SJCRH30 (cell line): ENCODE measurements at regions not wholly inside any gene's neighbourhood (a gene's known extent, or its start where the extent isn't known, plus 50 kb on each side); places are given as distances from the start of the nearest gene placed in this dataset.
"Not testable (repeated sequence)": the region's sequence is repeated elsewhere in the genome, so short reads cannot be mapped to it uniquely, and the experiment has no call there.

Experiments used
- DNase-seq, 2 experiments: peaks; one replicate each; pipeline ENCODE4 v3.0.0-alpha.2; 2015 to 2020
- H3K27ac ChIP-seq: fragments of 250-450 bp; sonication (Bioruptor Pico); 2 replicates; pipeline ENCODE4 v1.5.1; 2020; ENCODE audit warnings: mild to moderate bottlenecking, moderate library complexity
- H3K27me3 ChIP-seq: fragments of 250-450 bp; sonication (Bioruptor Pico); 2 replicates; pipeline ENCODE4 v1.5.1; 2020; ENCODE audit warnings: mild to moderate bottlenecking, moderate library complexity
- H3K36me3 ChIP-seq: fragments of 250-450 bp; sonication (Bioruptor Pico); 2 replicates; pipeline ENCODE4 v1.5.1; 2020; ENCODE audit warnings: mild to moderate bottlenecking, moderate library complexity
- H3K4me1 ChIP-seq: fragments of 250-450 bp; sonication (Bioruptor Pico); 2 replicates; pipeline ENCODE4 v1.5.1; 2020; ENCODE audit warnings: mild to moderate bottlenecking, moderate library complexity
- H3K4me3 ChIP-seq: fragments of 250-450 bp; sonication (Bioruptor Pico); 2 replicates; pipeline ENCODE4 v1.5.1; 2020; ENCODE audit warnings: mild to moderate bottlenecking, moderate library complexity
- H3K9me3 ChIP-seq: fragments of 250-450 bp; sonication (Bioruptor Pico); replicated peaks from 2 replicates; pipeline ENCODE4 v1.5.1; 2020; ENCODE audit warnings: mild to moderate bottlenecking, moderate library complexity

DNA sequence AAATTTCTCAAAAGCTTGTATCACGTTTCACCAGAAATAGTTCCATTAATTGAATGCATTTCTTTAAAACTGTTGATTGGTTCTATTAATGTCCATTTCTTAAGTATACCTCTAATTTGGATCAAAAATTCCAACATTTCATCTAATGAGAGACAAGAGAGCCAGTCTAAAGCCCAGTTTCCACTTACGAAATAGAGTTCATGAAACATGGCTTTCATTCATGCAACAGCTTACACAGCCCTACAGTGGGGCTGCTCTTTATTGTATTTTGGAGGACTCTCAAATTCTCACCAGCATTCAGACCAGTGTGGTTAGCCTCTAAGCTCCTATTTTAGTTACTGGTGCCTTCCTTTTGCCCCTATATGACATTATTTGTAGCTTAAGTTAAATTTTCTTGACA lies 566.9 kb upstream of the RGMB start:
- no peak overlapping the region for H3K4me3 ChIP-seq
- no peaks in the 10 kb centered on the region for H3K27me3 ChIP-seq
- no peak for DNase-seq
- H3K36me3 ChIP-seq = no peaks in the 10 kb centered on the region
- H3K27ac ChIP-seq = no peak overlapping the region
- H3K4me1 ChIP-seq = peaks cover 13% of the 10 kb centered on the region
- H3K9me3 ChIP-seq = no peaks in the 10 kb centered on the region

DNA sequence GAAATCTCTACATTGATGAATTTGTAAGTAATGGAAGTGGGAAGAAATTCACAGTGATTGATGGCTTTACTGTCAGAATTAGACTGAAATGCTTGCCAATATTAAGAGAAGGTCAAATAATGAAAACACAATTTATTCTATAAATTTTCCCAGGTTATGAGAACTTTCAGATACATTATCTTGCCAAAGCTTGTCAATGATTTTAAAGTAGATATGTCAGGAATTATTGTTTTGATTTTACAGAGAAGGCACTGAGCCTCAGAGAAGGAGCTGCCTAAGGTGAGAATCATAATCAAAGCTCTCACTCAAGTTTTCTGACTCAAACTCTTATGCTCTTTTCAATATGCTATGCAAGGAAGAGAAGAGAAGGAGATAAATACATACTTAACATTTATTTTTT lies 564.0 kb upstream of the RGMB start:
- Histone ChIP-seq H3K27ac (no peak overlapping the region), H3K4me3 (no peak overlapping the region), H3K9me3 (no peaks in the 10 kb centered on the region), H3K27me3 (no peaks in the 10 kb centered on the region), H3K36me3 (no peaks in the 10 kb centered on the region), H3K4me1 (peaks cover 20% of the 10 kb centered on the region)
- DNase-seq = no peak

DNA sequence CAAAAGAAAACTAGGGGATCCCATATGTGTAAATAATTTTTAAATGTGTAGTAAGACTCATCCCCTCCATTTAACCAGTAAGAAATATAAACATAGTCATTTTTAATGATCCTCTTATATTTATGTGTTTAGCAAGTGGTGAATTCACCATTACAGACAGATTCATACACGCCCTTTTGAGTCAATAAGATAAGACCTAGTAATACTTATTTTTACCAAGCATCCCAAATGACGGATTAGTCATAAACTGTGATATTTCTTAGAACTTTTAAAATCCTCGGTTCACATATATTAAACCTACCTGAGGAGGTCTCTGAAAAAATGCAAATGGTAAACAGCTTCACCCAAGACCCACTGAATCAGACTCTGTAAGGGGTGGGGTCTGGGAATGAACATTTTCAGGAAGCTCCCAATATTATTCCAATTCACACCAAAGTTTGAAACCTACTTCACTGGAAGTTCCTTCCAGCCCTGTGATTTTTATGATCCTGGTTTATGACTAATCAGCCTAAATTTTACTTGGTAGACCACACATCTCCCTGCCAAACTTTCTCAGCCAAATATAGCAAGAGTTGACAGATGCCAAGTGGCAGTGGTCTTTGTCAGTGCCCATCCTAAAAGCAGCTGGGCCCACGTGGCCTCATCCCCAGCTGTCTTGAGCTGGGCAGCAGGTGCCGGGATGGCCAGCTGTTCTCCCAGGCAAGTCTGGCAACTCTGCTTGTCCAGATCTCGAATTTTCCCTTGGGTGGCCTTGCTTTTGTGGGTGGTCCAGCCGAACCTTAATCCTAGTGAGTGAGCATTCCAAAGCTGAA lies 559.0 kb upstream of the RGMB start:
- DNase-seq = peak; percentile 98

DNA sequence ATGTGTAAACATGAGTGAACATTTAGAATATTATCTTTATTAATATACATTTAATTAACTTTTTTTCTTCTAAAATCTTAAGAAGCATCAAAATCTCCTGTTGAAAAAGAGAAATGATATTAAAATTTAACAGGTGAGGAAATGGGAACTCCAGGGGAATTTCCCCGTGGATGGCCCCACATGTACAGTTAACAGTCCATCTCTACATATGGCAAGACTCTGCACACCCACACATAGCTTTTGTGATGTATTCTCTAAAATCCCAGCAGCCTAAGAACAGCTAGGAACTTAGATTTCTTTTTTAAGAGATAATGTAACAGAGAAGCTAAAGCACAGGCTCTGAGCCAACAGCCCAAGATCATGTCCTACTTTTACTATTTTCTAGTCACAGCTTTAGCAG lies 556.3 kb upstream of the RGMB start:
- Histone ChIP-seq H3K4me1 (peaks cover 22% of the 10 kb centered on the region), H3K4me3 (no peak overlapping the region), H3K27me3 (no peaks in the 10 kb centered on the region), H3K36me3 (no peaks in the 10 kb centered on the region), H3K9me3 (no peaks in the 10 kb centered on the region), H3K27ac (no peak overlapping the region)
- no peak for DNase-seq

More for the DNA sequence above, 559.0 kb upstream of the RGMB start:
- Histone ChIP-seq H3K27ac (peak overlapping the region; percentile 56), H3K4me3 (no peak overlapping the region), H3K27me3 (no peaks in the 10 kb centered on the region), H3K9me3 (no peaks in the 10 kb centered on the region), H3K36me3 (no peaks in the 10 kb centered on the region), H3K4me1 (peaks cover 22% of the 10 kb centered on the region)

DNA sequence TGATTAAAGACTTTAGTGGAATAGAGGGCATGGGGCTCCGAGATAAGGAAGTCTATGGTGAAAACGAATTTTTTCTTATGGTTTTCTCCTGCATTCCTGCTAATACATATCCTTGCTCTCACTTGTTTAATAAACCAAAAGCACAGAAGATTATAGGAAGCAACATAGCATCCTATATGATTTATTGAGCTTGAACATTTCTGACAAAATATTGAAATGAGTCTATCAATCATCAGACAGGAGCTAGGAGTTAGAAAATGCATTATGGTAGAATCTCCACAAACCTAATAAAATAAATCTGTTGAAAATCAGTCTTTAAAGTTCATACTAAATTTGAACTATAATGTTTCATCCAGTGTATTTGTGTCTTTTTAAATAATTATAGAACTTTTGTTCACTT lies 554.6 kb upstream of the RGMB start:
- no peak for DNase-seq
- Histone ChIP-seq H3K27me3 (no peaks in the 10 kb centered on the region), H3K4me3 (no peak overlapping the region), H3K27ac (no peak overlapping the region), H3K9me3 (no peaks in the 10 kb centered on the region), H3K4me1 (peaks cover 21% of the 10 kb centered on the region), H3K36me3 (no peaks in the 10 kb centered on the region)

DNA sequence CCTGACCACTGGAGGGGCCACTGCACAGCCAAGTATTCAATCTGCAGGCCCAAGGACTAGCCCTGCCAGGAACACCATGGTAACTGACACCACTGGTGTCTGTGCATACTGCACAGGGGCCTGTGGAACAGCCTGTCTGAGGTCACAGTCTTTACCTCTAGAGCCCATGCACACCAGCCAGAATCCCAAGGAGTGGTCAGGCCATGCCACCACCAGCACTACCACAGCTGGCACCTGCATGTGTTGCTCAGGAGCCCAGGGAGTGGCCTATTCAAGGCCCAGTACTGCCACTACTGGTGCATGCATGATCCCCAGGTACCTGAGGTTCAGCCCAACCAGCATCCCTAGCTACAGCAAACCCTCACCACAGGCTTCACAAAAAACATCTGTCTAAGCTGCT lies 546.0 kb upstream of the RGMB start:
- DNase-seq = no peak

DNA sequence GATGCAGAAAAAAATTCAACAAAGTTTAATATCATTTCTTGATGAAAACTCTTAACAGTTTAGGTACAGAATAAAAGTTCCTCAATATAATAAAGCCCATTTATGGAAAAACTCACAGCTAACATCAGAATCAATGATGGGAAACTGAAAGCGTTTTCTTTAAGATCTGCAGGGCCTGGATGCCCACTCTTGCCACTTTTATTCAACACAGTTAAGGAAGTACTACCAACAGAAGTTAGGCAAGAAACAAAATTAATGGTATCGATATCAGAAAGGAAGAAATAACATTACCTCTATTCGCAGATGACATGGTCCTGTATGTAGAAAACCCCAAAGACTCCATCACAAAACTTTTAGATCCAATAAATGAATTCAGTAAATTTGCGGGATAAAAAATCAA lies 542.4 kb upstream of the RGMB start:
- H3K4me1 ChIP-seq = no peaks in the 10 kb centered on the region

More for the DNA sequence above, 546.0 kb upstream of the RGMB start:
- Histone ChIP-seq H3K4me1 (no peaks in the 10 kb centered on the region), H3K4me3 (no peak overlapping the region), H3K27me3 (no peaks in the 10 kb centered on the region), H3K27ac (no peak overlapping the region), H3K36me3 (no peaks in the 10 kb centered on the region), H3K9me3 (peaks cover 12% of the 10 kb centered on the region; the same call in 1 of the 2 replicates)

DNA sequence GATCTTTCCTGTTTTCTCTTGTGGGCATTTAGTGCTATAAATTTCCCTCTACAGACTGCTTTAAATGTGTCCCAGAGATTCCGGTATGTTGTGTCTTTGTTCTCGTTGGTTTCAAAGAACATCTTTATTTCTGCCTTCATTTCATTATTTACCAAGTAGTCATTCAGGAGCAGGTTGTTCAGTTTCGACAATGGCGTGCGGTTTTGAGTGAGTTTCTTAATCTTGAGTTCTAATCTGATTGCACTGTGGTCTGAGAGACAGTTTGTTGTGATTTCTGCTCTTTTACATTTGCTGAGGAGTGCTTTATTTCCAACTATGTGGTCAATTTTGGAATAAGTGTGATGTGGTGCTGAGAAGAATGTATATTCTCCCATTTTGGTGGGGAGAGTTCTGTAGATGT lies 535.7 kb upstream of the RGMB start:
- not testable (repeated sequence) for H3K9me3 ChIP-seq, H3K4me3 ChIP-seq, H3K36me3 ChIP-seq, H3K27me3 ChIP-seq, DNase-seq, H3K27ac ChIP-seq, H3K4me1 ChIP-seq

More for the DNA sequence above, 542.4 kb upstream of the RGMB start:
- peaks cover 12% of the 10 kb centered on the region; the same call in 1 of the 2 replicates for H3K9me3 ChIP-seq
- no peak overlapping the region for H3K27ac ChIP-seq
- no peak for DNase-seq
- H3K27me3 ChIP-seq = no peaks in the 10 kb centered on the region
- H3K4me3 ChIP-seq = no peak overlapping the region
- H3K36me3 ChIP-seq = no peaks in the 10 kb centered on the region

DNA sequence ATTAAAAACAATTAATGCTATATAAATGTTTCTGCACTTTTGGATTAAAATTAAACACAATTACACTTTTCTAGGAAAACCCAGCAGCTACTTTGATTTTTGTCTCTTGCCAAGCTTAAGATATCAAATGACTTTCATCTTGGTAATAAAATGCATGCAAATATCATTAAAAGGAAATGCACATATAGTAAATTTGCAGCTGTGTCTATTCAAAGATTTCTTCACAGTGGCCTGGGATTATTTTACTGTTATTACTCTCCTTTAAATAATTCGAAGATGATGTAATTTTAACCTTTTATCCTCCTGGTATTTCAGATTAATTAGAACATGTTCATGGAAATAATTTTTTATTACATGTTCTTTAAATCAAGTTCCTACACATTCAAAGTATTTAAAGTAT lies 529.5 kb upstream of the RGMB start:
- no peaks in the 10 kb centered on the region for H3K27me3 ChIP-seq
- no peak for DNase-seq
- no peaks in the 10 kb centered on the region for H3K36me3 ChIP-seq
- H3K9me3 ChIP-seq = peaks cover 3% of the 10 kb centered on the region; the same call in 1 of the 2 replicates
- no peak overlapping the region for H3K4me3 ChIP-seq
- H3K27ac ChIP-seq = no peak overlapping the region
- H3K4me1 ChIP-seq = no peaks in the 10 kb centered on the region

DNA sequence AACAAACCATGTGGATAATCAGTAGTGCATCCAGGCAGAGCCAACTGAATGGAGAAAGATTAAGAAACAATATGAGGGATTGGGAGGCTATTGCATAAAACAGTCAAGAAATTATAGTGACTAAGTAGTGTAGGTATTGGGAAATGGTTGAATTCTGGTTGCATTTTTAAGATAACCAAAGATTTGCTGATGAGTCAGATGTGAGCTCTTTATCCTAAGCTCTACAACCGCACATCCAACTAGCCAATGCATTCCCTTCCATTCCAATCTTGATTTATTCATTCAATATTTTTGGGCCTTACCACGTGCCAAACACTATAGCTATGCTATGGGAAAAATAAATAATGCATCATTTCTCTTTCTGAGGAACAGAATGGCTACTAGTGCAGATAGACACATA lies 524.5 kb upstream of the RGMB start:
- Histone ChIP-seq H3K36me3 (no peaks in the 10 kb centered on the region), H3K9me3 (no peaks in the 10 kb centered on the region), H3K4me3 (no peak overlapping the region), H3K27ac (no peak overlapping the region), H3K27me3 (no peaks in the 10 kb centered on the region), H3K4me1 (no peaks in the 10 kb centered on the region)
- no peak for DNase-seq

DNA sequence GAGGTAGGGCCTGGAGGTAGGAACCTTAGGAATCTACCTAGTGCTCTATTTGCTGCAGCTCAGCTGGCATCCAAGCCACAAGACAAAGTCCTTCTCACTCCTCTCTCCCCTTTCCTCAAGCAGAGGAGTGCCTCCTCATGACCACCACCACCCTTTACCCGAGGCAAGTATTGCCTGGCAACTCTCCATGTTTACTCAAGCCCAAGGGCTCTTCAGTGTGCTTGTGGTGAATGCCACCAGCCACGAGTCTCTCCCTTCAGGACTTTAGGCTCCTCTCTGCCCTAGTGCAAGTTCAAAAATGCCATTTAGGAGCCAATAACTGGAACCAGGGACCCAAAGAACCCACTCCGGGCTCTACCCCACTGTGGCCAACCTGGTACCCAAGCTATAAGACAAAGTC lies 514.5 kb upstream of the RGMB start:
- H3K4me3 ChIP-seq = no peak overlapping the region
- peak in 1 of 2 experiments; percentile 4 for DNase-seq

DNA sequence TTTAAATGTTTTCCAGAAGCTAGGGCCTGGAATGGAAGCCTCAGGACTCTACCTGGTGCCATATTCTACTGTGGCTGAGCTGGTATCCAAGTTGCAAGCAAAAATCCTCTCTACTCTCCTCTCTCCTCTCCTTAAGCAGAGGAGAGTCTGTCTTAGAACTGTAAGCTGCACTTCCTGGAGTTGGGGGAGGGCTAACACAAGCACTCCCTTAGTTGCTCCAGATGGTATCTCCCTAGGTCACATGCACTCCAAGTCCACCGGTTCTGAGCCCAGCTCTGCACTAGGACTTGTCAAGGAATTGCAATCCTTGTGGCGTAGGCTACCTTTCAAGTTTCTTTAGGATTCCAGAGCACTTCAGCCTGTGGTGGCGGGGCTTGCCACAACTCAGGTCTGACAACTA lies 513.9 kb upstream of the RGMB start:
- DNase-seq = no peak
- Histone ChIP-seq H3K27me3 (no peaks in the 10 kb centered on the region), H3K9me3 (peaks cover 5% of the 10 kb centered on the region), H3K36me3 (no peaks in the 10 kb centered on the region), H3K27ac (no peak overlapping the region), H3K4me3 (no peak overlapping the region), H3K4me1 (no peaks in the 10 kb centered on the region)

More for the DNA sequence above, 514.5 kb upstream of the RGMB start:
- Histone ChIP-seq H3K9me3 (peaks cover 5% of the 10 kb centered on the region), H3K27ac (no peak overlapping the region), H3K4me1 (no peaks in the 10 kb centered on the region), H3K36me3 (no peaks in the 10 kb centered on the region), H3K27me3 (no peaks in the 10 kb centered on the region)

DNA sequence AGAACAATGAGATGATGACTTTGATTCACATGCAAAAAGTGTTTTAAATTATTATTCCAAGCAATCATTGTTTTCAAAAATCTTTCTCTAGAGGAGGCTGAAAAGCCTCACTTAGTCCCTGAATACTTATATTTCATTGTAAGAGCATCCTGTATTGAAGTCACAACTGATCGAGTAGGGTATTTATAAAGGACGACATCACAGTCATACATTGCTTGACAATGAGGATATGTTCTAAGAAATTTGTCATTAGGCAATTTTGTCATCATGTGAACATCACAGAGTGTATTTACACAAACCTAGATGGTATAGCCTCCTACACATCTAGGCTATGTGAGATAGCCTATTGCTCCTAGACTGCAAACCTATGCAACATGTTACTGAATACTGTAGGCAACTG lies 510.4 kb upstream of the RGMB start:
- Histone ChIP-seq H3K36me3 (no peaks in the 10 kb centered on the region), H3K9me3 (no peaks in the 10 kb centered on the region), H3K4me1 (no peaks in the 10 kb centered on the region), H3K27me3 (no peaks in the 10 kb centered on the region), H3K4me3 (no peak overlapping the region), H3K27ac (no peak overlapping the region)
- no peak for DNase-seq

DNA sequence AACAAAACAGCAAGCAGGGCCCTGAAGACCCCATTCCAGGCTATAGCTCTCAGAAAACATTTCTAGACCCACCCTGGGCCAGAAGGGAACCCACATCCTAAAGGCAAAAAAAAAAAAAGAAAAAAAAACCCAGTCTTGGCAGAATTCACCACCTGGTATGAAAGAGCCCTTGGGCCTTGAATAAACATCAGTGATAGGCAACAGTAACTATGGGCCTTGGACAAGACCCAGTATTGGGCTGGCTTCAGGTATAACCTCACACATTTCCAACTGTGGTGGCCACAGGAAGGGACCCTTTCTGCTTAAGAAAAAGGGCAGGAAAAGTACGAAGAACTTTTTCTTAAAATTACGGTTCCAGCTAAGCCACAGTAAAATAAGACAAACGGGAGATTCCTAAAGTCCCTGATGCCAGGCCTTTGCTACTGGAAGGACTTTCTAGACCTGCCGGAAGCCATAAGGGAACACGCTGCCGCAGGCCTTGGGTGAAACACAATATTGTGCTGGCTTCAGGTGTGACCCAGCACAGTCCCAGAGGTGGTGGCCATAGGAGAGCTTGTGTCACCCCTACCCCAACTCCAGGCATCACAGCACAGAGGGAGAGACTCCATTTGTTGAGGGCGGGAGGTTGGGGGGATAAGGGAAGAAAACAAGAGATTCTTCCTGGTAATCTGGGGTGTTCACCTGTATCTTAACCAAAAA lies 505.2 kb upstream of the RGMB start:
- Histone ChIP-seq H3K27me3 (no peaks in the 10 kb centered on the region), H3K9me3 (no peaks in the 10 kb centered on the region), H3K4me3 (no peak overlapping the region), H3K36me3 (no peaks in the 10 kb centered on the region), H3K27ac (no peak overlapping the region), H3K4me1 (no peaks in the 10 kb centered on the region)
- DNase-seq = no peak

DNA sequence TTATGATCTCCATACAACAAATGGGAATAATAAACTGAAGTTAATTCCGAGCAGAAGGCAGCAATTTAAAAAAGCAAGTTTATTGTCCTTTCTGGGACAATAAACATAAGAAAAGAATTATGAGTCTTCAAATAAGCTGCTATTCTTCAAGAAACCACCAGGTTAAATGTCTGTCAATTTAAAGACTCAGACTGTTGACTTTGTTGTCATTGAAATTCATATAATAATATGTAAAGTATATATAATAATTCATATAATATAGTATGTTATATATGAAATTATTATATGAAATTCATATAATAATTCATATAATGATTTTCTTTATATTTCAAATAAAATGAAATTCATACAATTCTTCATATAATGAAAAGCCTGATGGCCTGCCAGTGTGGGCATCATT lies 497.5 kb upstream of the RGMB start:
- Histone ChIP-seq H3K27me3 (no peaks in the 10 kb centered on the region), H3K4me3 (no peak overlapping the region), H3K27ac (no peak overlapping the region), H3K4me1 (no peaks in the 10 kb centered on the region), H3K36me3 (no peaks in the 10 kb centered on the region), H3K9me3 (0 out of 2 replicates have a peak, but pooled peaks cover 3% of the 10 kb centered on the region)
- DNase-seq = no peak
